ENCODE measurements at regions not wholly inside any gene's neighbourhood (a gene's known extent, or its start where the extent isn't known, plus 50 kb on each side); places are given as distances from the start of the nearest gene placed in this dataset.

- TF ChIP-seq CTCF (IDR thresholded peaks at IDR 0.05 in 4 of 5, conservative IDR thresholded peaks at IDR 0.05 in 1 of 5) (no peak), POLR2A (IDR thresholded peaks at IDR 0.05) (no peak)
These were observed 145.7 kb upstream of the B3GAT1 start for GRCh38 chr11:134557571-134558257.
